Suprapubic skin (tissue), 4 donors: ENCODE measurements at regions not wholly inside any gene's neighbourhood (a gene's known extent, or its start where the extent isn't known, plus 50 kb on each side); places are given as distances from the start of the nearest gene placed in this dataset.

Experiments used
- DNase-seq, 2 donors: peaks; one replicate each; pipeline ENCODE4 v3.0.0-alpha.2; 2019; ENCODE audit warnings: low spot score in 2 of 2
- H3K27ac ChIP-seq: fragments of 200-600 bp; sonication (generic); one replicate; pipeline ENCODE4 v1.5.1; 2019
- H3K27me3 ChIP-seq: fragments of 200-600 bp; sonication (generic); one replicate; pipeline ENCODE4 v1.5.1; 2019
- H3K36me3 ChIP-seq: fragments of 200-600 bp; sonication (generic); one replicate; pipeline ENCODE4 v1.5.1; 2019
- H3K4me1 ChIP-seq: fragments of 200-600 bp; sonication (generic); one replicate; pipeline ENCODE4 v1.5.1; 2019
- H3K4me3 ChIP-seq: fragments of 200-600 bp; sonication (generic); one replicate; pipeline ENCODE4 v1.5.1; 2019; ENCODE audit warnings: mild to moderate bottlenecking
- H3K9me3 ChIP-seq: fragments of 200-600 bp; sonication (generic); one replicate; pipeline ENCODE4 v1.5.1; 2019
- CTCF ChIP-seq, 2 donors: fragments of 200-600 bp in 1 of 2; fragments of 450-650 bp in 1 of 2; sonication (generic) in 1 of 2; IDR thresholded peaks; one replicate each; pipeline ENCODE4 v1.5.1; 2016 to 2019; ENCODE audit warnings: antibody characterized with exemption in 2 of 2, mild to moderate bottlenecking in 1 of 2, moderate library complexity in 1 of 2
- EP300 ChIP-seq: sonication (generic); formaldehyde crosslinking; IDR thresholded peaks from one replicate; pipeline ENCODE4 v1.6.1; 2017; ENCODE audit warnings: antibody characterized with exemption
- POLR2A ChIP-seq, 2 donors: fragments of 450-650 bp; IDR thresholded peaks; one replicate each; pipeline ENCODE4 v1.6.1; 2017; ENCODE audit warnings: antibody characterized with exemption in 2 of 2, mild to moderate bottlenecking in 2 of 2, moderate library complexity in 2 of 2
- POLR2AphosphoS5 ChIP-seq, 3 donors: sonication (generic); formaldehyde crosslinking; IDR thresholded peaks; one replicate each; pipeline ENCODE4 v1.6.1; 2017; ENCODE audit warnings: antibody characterized with exemption in 3 of 3
- WGBS: methylation state at CpG from one replicate; pipeline ENCODE4 v1.1.5; 2018; 5-methylcytosine and 5-hydroxymethylcytosine counted together

GRCh38 chr1:221392453-221392852, 349.4 kb downstream of the DUSP10 start:
- WGBS, result 58% methylated on average over 1 of the region's 1 CpG
- peak in 1 of 3 donors; percentile 78 for TF ChIP-seq POLR2AphosphoS5 (IDR thresholded peaks at IDR 0.05)
- no peak for TF ChIP-seq CTCF (IDR thresholded peaks at IDR 0.05)
- Histone ChIP-seq H3K9me3 (no peaks in the 10 kb centered on the region), H3K36me3 (no peaks in the 10 kb centered on the region), H3K27me3 (no peaks in the 10 kb centered on the region), H3K27ac (no peak overlapping the region), H3K4me1 (peaks cover 3% of the 10 kb centered on the region), H3K4me3 (no peak overlapping the region)
- peak in 1 of 2 donors; percentile 75 for DNase-seq

- no peak overlapping the region for H3K27ac ChIP-seq
- no peak overlapping the region for H3K4me3 ChIP-seq
- peaks cover 3% of the 10 kb centered on the region for H3K4me1 ChIP-seq
- H3K36me3 ChIP-seq, result no peaks in the 10 kb centered on the region
- no peak for DNase-seq
- no peaks in the 10 kb centered on the region for H3K27me3 ChIP-seq
- H3K9me3 ChIP-seq, result no peaks in the 10 kb centered on the region
- 36% methylated on average over 6 of the region's 6 CpGs for whole genome bisulfite sequencing
- no peak for TF ChIP-seq POLR2A (IDR thresholded peaks at IDR 0.05)
- no peak for TF ChIP-seq EP300
- no peak for TF ChIP-seq POLR2AphosphoS5 (IDR thresholded peaks at IDR 0.05)
- TF ChIP-seq CTCF (IDR thresholded peaks at IDR 0.05), result no peak
These were observed 347.8 kb downstream of the DUSP10 start for GRCh38 chr1:221394011-221394544.

- no peaks in the 10 kb centered on the region for H3K36me3 ChIP-seq
- TF ChIP-seq POLR2AphosphoS5 (IDR thresholded peaks at IDR 0.05) (no peak), CTCF (IDR thresholded peaks at IDR 0.05) (no peak), EP300 (no peak), POLR2A (IDR thresholded peaks at IDR 0.05) (no peak)
- WGBS, result 90% methylated on average over 2 of the region's 2 CpGs
- no peaks in the 10 kb centered on the region for H3K27me3 ChIP-seq
- H3K4me3 ChIP-seq, result no peak overlapping the region
- H3K9me3 ChIP-seq, result no peaks in the 10 kb centered on the region
- no peak overlapping the region for H3K27ac ChIP-seq
- H3K4me1 ChIP-seq, result peaks cover 3% of the 10 kb centered on the region
- DNase-seq, result no peak
These were observed 345.4 kb downstream of the DUSP10 start for GRCh38 chr1:221396526-221396925.

- no peak for TF ChIP-seq EP300
- TF ChIP-seq POLR2A (IDR thresholded peaks at IDR 0.05), result no peak
- TF ChIP-seq POLR2AphosphoS5 (IDR thresholded peaks at IDR 0.05), result no peak
- TF ChIP-seq CTCF (IDR thresholded peaks at IDR 0.05), result no peak
- Histone ChIP-seq H3K4me1 (peaks cover 3% of the 10 kb centered on the region), H3K36me3 (no peaks in the 10 kb centered on the region), H3K27me3 (no peaks in the 10 kb centered on the region), H3K27ac (no peak overlapping the region), H3K4me3 (no peak overlapping the region), H3K9me3 (no peaks in the 10 kb centered on the region)
- WGBS, result 62% methylated on average over 2 of the region's 2 CpGs
- DNase-seq, result no peak
These were observed 344.7 kb downstream of the DUSP10 start for GRCh38 chr1:221397141-221397540.

GRCh38 chr1:221397606-221398005, 344.3 kb downstream of the DUSP10 start:
- H3K27ac ChIP-seq, result no peak overlapping the region
- peaks cover 3% of the 10 kb centered on the region for H3K4me1 ChIP-seq
- H3K4me3 ChIP-seq, result no peak overlapping the region
- DNase-seq, result no peak
- TF ChIP-seq POLR2AphosphoS5 (IDR thresholded peaks at IDR 0.05) (no peak), EP300 (no peak), CTCF (IDR thresholded peaks at IDR 0.05) (no peak), POLR2A (IDR thresholded peaks at IDR 0.05) (no peak)
- H3K9me3 ChIP-seq, result no peaks in the 10 kb centered on the region
- whole genome bisulfite sequencing, result 87% methylated on average over 3 of the region's 3 CpGs
- H3K27me3 ChIP-seq, result no peaks in the 10 kb centered on the region
- no peaks in the 10 kb centered on the region for H3K36me3 ChIP-seq
